Muscle layer of colon (tissue), 2 donors: ENCODE measurements at regions not wholly inside any gene's neighbourhood (a gene's known extent, or its start where the extent isn't known, plus 50 kb on each side); places are given as distances from the start of the nearest gene placed in this dataset.
"Not testable (repeated sequence)": the region's sequence is repeated elsewhere in the genome, so short reads cannot be mapped to it uniquely, and the experiment has no call there.

Experiments
- H3K27ac ChIP-seq: one replicate; pipeline ENCODE4 v1.7.0; 2013; ENCODE audit warnings: low read depth, mild to moderate bottlenecking, low read length, moderate library complexity
- H3K27me3 ChIP-seq, 2 donors: one replicate each; pipeline ENCODE4 v1.7.0; 2013; ENCODE audit warnings: low read length in 2 of 2, mild to moderate bottlenecking in 2 of 2; ENCODE audit not compliant: insufficient read depth in 2 of 2, control insufficient read depth in 1 of 2
- H3K36me3 ChIP-seq: one replicate; pipeline ENCODE4 v1.7.0; 2013; ENCODE audit warnings: mild to moderate bottlenecking, low read length; ENCODE audit not compliant: insufficient read depth
- H3K4me1 ChIP-seq: one replicate; pipeline ENCODE4 v1.7.0; 2013; ENCODE audit warnings: mild to moderate bottlenecking, low read length; ENCODE audit not compliant: insufficient read depth
- H3K4me3 ChIP-seq, 2 donors: one replicate each; pipeline ENCODE4 v1.7.0; 2013; ENCODE audit warnings: low read length in 2 of 2, low read depth in 1 of 2, mild to moderate bottlenecking in 1 of 2, moderate library complexity in 1 of 2
- H3K9ac ChIP-seq: one replicate; pipeline ENCODE4 v1.7.0; 2013; ENCODE audit warnings: low read length
- H3K9me3 ChIP-seq: one replicate; pipeline ENCODE4 v1.7.0; 2013; ENCODE audit warnings: mild to moderate bottlenecking, low read length
- donor health status: abdominal sarcoma.
- donor health status: Adenocarcinoma of cecum.

DNA sequence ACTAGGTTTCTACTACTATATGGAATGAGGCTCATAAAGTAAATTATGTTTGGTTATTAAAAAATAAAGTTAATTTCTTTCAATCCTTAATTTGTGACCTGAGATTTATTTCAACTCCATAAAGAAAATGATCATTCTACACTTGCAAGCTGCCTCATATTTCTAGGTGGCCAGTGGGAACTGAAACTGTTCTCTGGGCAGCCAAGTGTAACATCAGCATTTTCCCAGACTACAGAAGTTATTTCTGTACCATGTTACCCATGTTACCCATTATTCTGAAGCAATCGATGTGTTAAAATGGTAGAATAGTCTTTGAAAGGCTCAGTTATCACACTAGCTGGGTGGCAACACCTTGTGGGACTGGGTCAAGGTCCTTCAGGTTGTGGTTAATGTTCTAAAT is 139.3 kb upstream of the FBXO11 start:
- H3K27me3 ChIP-seq, result no peaks in the 10 kb centered on the region
- no peaks in the 10 kb centered on the region for H3K4me1 ChIP-seq
- H3K9me3 ChIP-seq, result no peaks in the 10 kb centered on the region
- H3K36me3 ChIP-seq, result no peaks in the 10 kb centered on the region
- no peak overlapping the region for H3K4me3 ChIP-seq
- H3K9ac ChIP-seq, result no peak overlapping the region
- no peak overlapping the region for H3K27ac ChIP-seq

DNA sequence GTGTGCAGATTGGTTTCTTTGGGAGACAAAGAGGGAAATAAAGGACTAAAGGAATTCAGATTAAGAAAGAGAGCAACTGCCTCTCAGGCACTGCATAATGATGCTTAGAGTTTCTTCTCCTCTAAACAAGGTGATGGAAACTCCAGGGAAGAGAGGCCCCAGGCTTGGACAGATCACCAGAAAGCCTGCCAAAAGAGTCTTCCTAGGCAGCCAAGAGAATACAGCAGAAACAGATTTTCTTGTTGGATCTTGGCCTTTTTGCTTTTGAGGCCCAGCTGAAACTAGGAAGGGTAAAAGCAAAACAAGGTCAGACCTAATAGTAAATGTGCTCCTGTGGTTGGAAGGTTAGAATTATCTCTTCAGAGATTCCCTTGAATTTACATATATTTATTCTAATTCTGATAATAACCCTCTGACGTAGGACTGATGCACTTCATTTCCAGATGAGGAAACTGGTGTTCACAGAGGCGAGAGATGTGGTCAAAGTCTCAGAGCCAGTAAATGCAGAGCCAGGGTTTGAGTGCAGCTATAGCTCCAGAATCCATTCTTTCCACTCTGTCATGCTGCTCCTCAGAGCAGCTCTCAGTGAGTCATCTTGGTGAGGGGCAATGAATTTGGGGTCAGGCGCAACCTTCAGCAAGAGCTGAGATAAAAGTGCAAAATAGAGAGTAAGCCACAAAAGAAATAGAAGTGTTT is 142.3 kb upstream of the FBXO11 start:
- Histone ChIP-seq H3K27me3 (no peaks in the 10 kb centered on the region), H3K27ac (no peak overlapping the region), H3K4me3 (no peak overlapping the region), H3K9me3 (no peaks in the 10 kb centered on the region), H3K36me3 (no peaks in the 10 kb centered on the region), H3K4me1 (no peaks in the 10 kb centered on the region), H3K9ac (no peak overlapping the region)

DNA sequence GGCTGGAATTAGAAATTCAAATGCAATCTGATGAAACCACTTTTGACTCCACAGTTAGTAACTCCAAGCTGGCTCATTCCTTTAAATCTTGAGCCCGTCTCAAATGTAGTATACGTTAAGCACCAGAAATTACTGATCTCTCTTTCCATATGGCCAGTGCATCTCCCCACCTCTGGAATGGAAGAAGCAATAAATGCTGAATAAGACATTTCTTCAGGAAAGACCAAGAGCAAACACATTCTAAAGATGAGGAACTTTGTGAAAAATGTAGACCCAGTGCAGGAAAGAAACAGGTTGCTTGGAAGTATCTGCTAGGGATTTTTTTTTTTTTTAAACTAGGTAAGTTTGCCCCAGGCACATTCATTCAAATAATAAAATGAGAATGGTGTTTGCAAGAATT is 143.1 kb upstream of the FBXO11 start:
- H3K27me3 ChIP-seq, result no peaks in the 10 kb centered on the region
- no peaks in the 10 kb centered on the region for H3K4me1 ChIP-seq
- no peaks in the 10 kb centered on the region for H3K9me3 ChIP-seq
- H3K27ac ChIP-seq, result no peak overlapping the region
- H3K4me3 ChIP-seq, result no peak overlapping the region
- no peaks in the 10 kb centered on the region for H3K36me3 ChIP-seq
- H3K9ac ChIP-seq, result no peak overlapping the region

DNA sequence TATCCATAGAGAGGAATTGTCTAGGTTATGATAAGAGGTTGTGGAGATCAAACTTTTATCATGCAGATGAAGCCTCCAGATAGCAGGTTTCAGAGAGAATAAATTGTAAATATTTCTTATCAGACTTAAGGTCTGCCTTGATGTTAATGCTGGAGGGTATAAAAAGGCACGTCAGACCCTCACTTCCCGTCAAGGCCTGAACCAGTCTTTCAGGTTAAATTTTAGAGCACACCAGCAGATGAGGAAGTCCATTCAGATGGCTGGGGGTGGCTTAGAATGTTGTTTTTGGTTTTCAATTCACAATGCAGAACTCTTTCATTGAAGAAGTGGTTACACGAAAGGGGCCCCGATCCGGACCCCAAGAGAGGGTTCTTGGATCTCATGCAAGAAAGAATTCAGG is 144.4 kb upstream of the FBXO11 start:
- H3K4me3 ChIP-seq, result no peak overlapping the region
- H3K9ac ChIP-seq, result no peak overlapping the region
- H3K4me1 ChIP-seq, result no peaks in the 10 kb centered on the region
- no peaks in the 10 kb centered on the region for H3K36me3 ChIP-seq
- no peak overlapping the region for H3K27ac ChIP-seq
- H3K9me3 ChIP-seq, result no peaks in the 10 kb centered on the region
- no peaks in the 10 kb centered on the region for H3K27me3 ChIP-seq

DNA sequence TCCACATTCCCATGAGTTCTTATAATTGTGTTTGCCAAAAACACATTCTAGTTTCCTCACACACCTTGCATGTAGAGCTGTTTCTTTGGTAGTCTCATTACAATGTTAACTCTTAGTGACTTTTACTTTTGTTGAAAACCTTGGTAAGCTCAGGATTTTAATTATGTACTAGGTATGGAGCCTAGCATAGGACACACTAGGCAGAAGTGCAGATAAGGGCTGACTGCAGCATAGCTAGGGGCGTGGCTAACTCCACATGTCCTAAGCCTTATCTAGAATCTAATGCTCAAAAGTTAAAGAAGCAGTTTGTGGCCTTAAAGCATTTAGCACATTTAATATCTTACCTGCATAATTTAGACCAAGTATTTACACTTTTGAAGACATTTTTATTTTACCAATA is 153.7 kb upstream of the FBXO11 start:
- no peak overlapping the region for H3K4me3 ChIP-seq
- no peaks in the 10 kb centered on the region for H3K27me3 ChIP-seq
- no peak overlapping the region for H3K27ac ChIP-seq
- H3K36me3 ChIP-seq, result no peaks in the 10 kb centered on the region
- no peaks in the 10 kb centered on the region for H3K9me3 ChIP-seq
- H3K4me1 ChIP-seq, result no peaks in the 10 kb centered on the region
- no peak overlapping the region for H3K9ac ChIP-seq

DNA sequence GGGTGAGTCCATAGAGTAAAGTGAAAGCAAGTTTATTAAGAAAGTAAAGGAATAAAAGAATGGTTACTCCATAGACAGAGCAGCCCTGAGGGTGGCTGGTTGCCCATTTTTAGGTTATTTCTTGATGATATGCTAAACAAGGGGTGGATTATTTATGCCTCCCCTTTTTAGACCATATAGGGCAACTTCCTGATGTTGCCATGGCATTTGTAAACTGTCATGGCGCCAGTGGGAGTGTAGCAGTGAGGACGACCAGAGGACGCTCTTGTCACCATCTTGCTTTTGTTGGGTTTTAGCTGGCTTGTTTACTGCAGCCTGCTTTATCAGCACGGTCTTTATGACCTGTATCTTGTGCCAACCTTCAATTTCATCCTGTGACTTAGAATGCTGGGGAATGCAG is 155.4 kb upstream of the FBXO11 start:
- not testable (repeated sequence) for H3K9me3 ChIP-seq, H3K9ac ChIP-seq, H3K36me3 ChIP-seq, H3K27me3 ChIP-seq, H3K4me1 ChIP-seq, H3K4me3 ChIP-seq, H3K27ac ChIP-seq

DNA sequence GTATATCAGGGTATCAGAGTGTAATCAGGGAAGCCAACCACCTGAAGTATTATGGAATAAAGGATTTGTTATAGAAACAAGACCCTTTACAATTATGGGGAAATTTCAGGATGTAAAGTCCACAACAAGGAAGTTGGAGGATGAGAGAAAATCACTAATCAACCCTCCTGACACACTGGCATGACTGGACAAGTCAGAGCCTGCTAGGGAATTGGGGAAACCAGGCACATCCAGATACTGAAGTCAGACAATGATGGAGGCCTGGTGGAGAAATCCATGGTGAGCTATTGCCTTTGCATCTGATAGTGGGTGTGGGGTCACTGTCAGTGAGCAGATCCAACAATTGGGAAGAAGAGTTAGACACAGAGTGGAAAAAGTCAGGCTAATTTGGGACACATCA is 158.8 kb upstream of the FBXO11 start:
- Histone ChIP-seq H3K27me3 (no peaks in the 10 kb centered on the region), H3K9ac (no peak overlapping the region), H3K36me3 (no peaks in the 10 kb centered on the region), H3K4me1 (no peaks in the 10 kb centered on the region), H3K9me3 (no peaks in the 10 kb centered on the region), H3K4me3 (no peak overlapping the region), H3K27ac (no peak overlapping the region)

DNA sequence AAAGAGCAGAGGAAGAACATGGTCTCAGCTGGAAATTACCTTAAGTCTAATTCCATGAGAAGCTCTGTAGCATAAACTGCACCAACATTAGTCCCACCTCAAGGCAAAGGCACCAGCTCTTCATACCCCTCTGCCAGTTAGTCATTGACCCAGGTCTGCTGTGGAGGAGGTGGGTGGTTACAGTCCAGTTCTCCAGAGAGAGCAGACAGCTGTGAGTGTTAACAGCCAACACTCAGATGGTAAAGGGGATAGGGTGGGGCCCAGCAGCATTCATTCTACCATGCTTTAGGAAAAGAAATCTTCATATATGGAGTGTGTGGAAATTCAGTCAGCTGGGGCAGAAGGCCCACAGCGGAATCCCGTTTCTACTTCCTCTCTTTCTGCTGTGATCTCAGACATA is 159.7 kb upstream of the FBXO11 start:
- H3K9ac ChIP-seq, result no peak overlapping the region
- H3K4me1 ChIP-seq, result no peaks in the 10 kb centered on the region

DNA sequence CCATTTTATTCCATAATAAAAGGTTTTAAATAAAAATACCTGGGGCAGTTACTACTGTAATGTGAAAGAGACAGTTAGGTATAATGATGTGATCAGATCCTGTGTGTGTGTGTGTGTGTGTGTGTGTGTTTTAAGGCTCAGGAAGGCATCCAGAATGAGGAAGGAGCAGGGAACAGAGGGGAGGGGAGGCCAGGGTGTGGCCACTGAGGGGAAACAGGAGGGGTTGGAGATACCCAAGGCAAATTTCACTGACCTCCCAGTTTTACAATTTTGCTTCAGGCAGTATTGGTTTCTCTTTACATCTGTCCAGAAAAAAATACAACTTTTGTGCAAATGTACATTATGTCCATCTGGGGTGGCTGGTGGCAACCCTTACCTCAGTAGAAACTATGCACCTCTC is 163.5 kb upstream of the FBXO11 start:
- no peak overlapping the region for H3K4me3 ChIP-seq
- H3K27ac ChIP-seq, result no peak overlapping the region
- H3K27me3 ChIP-seq, result no peaks in the 10 kb centered on the region
- no peaks in the 10 kb centered on the region for H3K4me1 ChIP-seq
- H3K9me3 ChIP-seq, result no peaks in the 10 kb centered on the region
- no peaks in the 10 kb centered on the region for H3K36me3 ChIP-seq
- no peak overlapping the region for H3K9ac ChIP-seq

More for the DNA sequence above, 159.7 kb upstream of the FBXO11 start:
- Histone ChIP-seq H3K27ac (no peak overlapping the region), H3K27me3 (no peaks in the 10 kb centered on the region), H3K36me3 (no peaks in the 10 kb centered on the region), H3K4me3 (no peak overlapping the region), H3K9me3 (no peaks in the 10 kb centered on the region)

DNA sequence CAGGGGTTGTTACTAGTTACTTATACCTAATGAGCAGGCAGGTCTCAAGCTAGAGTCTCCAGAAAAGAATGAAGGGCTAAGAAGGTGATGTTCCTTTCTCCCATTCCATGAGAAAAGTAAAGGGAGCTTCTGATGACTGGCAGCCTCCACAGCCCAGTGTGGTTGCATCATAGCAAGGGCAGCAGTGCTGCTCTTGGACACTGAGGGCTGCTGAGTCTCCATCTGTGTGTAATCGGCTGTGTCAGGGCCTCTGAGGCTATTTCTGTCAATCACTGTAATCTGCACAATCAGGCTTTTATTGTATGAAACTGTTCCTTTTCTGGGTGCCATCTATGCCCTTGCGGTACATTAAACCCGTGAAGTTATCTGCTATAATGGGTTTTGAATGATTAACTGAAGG is 164.1 kb upstream of the FBXO11 start:
- Histone ChIP-seq H3K9me3 (no peaks in the 10 kb centered on the region), H3K9ac (no peak overlapping the region), H3K27me3 (no peaks in the 10 kb centered on the region), H3K27ac (no peak overlapping the region), H3K4me3 (no peak overlapping the region), H3K36me3 (no peaks in the 10 kb centered on the region), H3K4me1 (no peaks in the 10 kb centered on the region)

DNA sequence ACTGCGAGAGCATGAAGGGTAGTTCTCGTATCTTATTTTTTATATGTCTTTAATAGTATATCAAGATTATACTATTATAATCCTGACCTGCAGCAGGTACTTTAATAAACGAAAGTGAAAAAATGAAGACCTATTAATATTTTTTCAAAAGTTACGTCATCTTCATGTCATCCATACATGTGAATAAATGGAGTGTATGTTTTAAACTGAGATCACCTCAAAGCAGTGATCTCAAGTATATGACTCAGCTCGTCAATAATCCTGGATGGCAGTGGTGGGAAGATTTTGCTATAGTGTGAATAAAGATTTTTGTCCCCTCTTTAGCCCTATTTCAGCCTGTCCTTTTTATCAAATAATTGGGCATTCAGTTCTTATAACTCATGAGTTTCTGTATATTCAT is 166.3 kb upstream of the FBXO11 start:
- H3K9me3 ChIP-seq, result no peaks in the 10 kb centered on the region
- no peak overlapping the region for H3K27ac ChIP-seq
- no peaks in the 10 kb centered on the region for H3K36me3 ChIP-seq
- H3K9ac ChIP-seq, result no peak overlapping the region
- no peaks in the 10 kb centered on the region for H3K4me1 ChIP-seq
- no peaks in the 10 kb centered on the region for H3K27me3 ChIP-seq
- H3K4me3 ChIP-seq, result no peak overlapping the region

DNA sequence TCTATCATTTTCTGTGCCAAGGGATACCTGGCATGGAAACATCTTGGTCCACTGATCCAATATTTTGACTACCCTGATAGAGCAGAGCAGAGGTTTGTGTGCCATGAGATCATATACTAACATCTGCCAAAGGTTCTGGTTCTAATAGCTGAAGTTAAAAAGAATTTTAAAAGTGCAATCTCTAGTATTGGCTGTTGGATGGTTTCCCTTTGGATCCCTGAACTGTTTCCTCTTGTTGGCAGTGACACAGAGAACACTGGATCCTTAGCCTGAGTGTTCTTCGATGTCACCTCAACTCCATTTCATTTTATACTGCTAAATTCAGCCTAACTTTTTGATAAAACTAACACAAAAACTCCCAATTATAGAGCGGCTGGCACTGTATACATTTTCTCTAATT is 169.3 kb upstream of the FBXO11 start:
- no peaks in the 10 kb centered on the region for H3K9me3 ChIP-seq
- H3K9ac ChIP-seq, result no peak overlapping the region
- no peaks in the 10 kb centered on the region for H3K27me3 ChIP-seq
- H3K4me3 ChIP-seq, result no peak overlapping the region
- no peaks in the 10 kb centered on the region for H3K4me1 ChIP-seq
- H3K27ac ChIP-seq, result no peak overlapping the region
- no peaks in the 10 kb centered on the region for H3K36me3 ChIP-seq
